ENCODE measurements at regions not wholly inside any gene's neighbourhood (a gene's known extent, or its start where the extent isn't known, plus 50 kb on each side); places are given as distances from the start of the nearest gene placed in this dataset.
A peak's percentile ranks its signal among the peaks of the same experiment; 100 is the strongest.

GRCh38 chrX:30979271-30979670 is 90.2 kb upstream of the TAB3 start:
- H3K27me3 Mint-ChIP-seq (ENCODE audit: low read depth), result no peaks in the 10 kb centered on the region
- H3K4me1 Mint-ChIP-seq, result no peaks in the 10 kb centered on the region
- no peak overlapping the region for H3K27ac Mint-ChIP-seq (ENCODE audit: unreplicated experiment)
- H3K9me3 Mint-ChIP-seq, result peaks cover 20% of the 10 kb centered on the region
- H3K4me3 Mint-ChIP-seq, result no peak overlapping the region
- no peak for TF ChIP-seq CTCF (conservative IDR thresholded peaks at IDR 0.05)
- H3K36me3 Mint-ChIP-seq (ENCODE audit: low read depth), result peaks cover 3% of the 10 kb centered on the region
- no peak for DNase-seq (ENCODE audit: low read depth, low spot score)

GRCh38 chrX:30975467-30975866 is 86.4 kb upstream of the TAB3 start:
- peaks cover 7% of the 10 kb centered on the region for H3K4me1 Mint-ChIP-seq
- no peaks in the 10 kb centered on the region for H3K36me3 Mint-ChIP-seq (ENCODE audit: low read depth)
- no peaks in the 10 kb centered on the region for H3K27me3 Mint-ChIP-seq (ENCODE audit: low read depth)
- H3K4me3 Mint-ChIP-seq, result no peak overlapping the region
- H3K27ac Mint-ChIP-seq (ENCODE audit: unreplicated experiment), result no peak overlapping the region
- no peak for TF ChIP-seq CTCF (conservative IDR thresholded peaks at IDR 0.05)
- peaks cover 9% of the 10 kb centered on the region for H3K9me3 Mint-ChIP-seq
- DNase-seq (ENCODE audit: low read depth, low spot score), result no peak

GRCh38 chrX:30973784-30974427 is 84.9 kb upstream of the TAB3 start:
- TF ChIP-seq CTCF (conservative IDR thresholded peaks at IDR 0.05), result no peak
- Mint-ChIP-seq H3K4me1 (peaks cover 7% of the 10 kb centered on the region), H3K27ac (ENCODE audit: unreplicated experiment) (no peak overlapping the region), H3K27me3 (ENCODE audit: low read depth) (no peaks in the 10 kb centered on the region), H3K36me3 (ENCODE audit: low read depth) (no peaks in the 10 kb centered on the region), H3K9me3 (peaks cover 11% of the 10 kb centered on the region), H3K4me3 (no peak overlapping the region)
- no peak for DNase-seq (ENCODE audit: low read depth, low spot score)

GRCh38 chrX:30971774-30972603 is 82.9 kb upstream of the TAB3 start:
- Mint-ChIP-seq H3K36me3 (ENCODE audit: low read depth) (no peaks in the 10 kb centered on the region), H3K27ac (ENCODE audit: unreplicated experiment) (peak overlapping the region; percentile 53), H3K9me3 (peaks cover 13% of the 10 kb centered on the region), H3K4me3 (peak overlapping the region; percentile 83), H3K27me3 (ENCODE audit: low read depth) (no peaks in the 10 kb centered on the region), H3K4me1 (peaks cover 7% of the 10 kb centered on the region)
- peak; percentile 9 for DNase-seq (ENCODE audit: low read depth, low spot score)
- TF ChIP-seq CTCF (conservative IDR thresholded peaks at IDR 0.05), result peak; percentile 72

GRCh38 chrX:30967516-30967915 is 78.5 kb upstream of the TAB3 start:
- no peaks in the 10 kb centered on the region for H3K27me3 Mint-ChIP-seq (ENCODE audit: low read depth)
- no peaks in the 10 kb centered on the region for H3K36me3 Mint-ChIP-seq (ENCODE audit: low read depth)
- no peak for DNase-seq (ENCODE audit: low read depth, low spot score)
- no peak overlapping the region for H3K27ac Mint-ChIP-seq (ENCODE audit: unreplicated experiment)
- peaks cover 7% of the 10 kb centered on the region for H3K4me1 Mint-ChIP-seq
- peaks cover 11% of the 10 kb centered on the region for H3K9me3 Mint-ChIP-seq
- TF ChIP-seq CTCF (conservative IDR thresholded peaks at IDR 0.05), result no peak
- H3K4me3 Mint-ChIP-seq, result no peak overlapping the region

Measured in neural crest cell (in vitro differentiated cells).